HFFc6 (cell line): ENCODE measurements at regions not wholly inside any gene's neighbourhood (a gene's known extent, or its start where the extent isn't known, plus 50 kb on each side); places are given as distances from the start of the nearest gene placed in this dataset.

Source experiments
- DNase-seq: peaks from one replicate; pipeline ENCODE4 v3.0.0-alpha.2; 2018
- H3K27ac Mint-ChIP-seq: 2 replicates; pipeline ENCODE4 v1.8.0; 2020; ENCODE audit warnings: mild to moderate bottlenecking, mixed read lengths
- H3K27me3 Mint-ChIP-seq: 2 replicates; pipeline ENCODE4 v1.8.0; 2021; ENCODE audit warnings: mild to moderate bottlenecking, moderate library complexity, mixed read lengths; ENCODE audit not compliant: insufficient read depth
- H3K36me3 Mint-ChIP-seq: 2 replicates; pipeline ENCODE4 v1.8.0; 2021; ENCODE audit warnings: low read depth, mixed read lengths
- H3K4me1 Mint-ChIP-seq: 2 replicates; pipeline ENCODE4 v1.8.0; 2020; ENCODE audit warnings: low read depth, mixed read lengths
- H3K4me3 Mint-ChIP-seq: 2 replicates; pipeline ENCODE4 v1.8.0; 2020; ENCODE audit warnings: mild to moderate bottlenecking, moderate library complexity, mixed read lengths
- H3K9me3 Mint-ChIP-seq: 2 replicates; pipeline ENCODE4 v1.8.0; 2020; ENCODE audit warnings: mild to moderate bottlenecking, mixed read lengths
- CTCF ChIP-seq: fragments of 200-600 bp; sonication (generic); IDR thresholded peaks from 2 replicates; pipeline ENCODE4 v1.5.0; 2021; ENCODE audit warnings: antibody characterized with exemption, mild to moderate bottlenecking

DNA sequence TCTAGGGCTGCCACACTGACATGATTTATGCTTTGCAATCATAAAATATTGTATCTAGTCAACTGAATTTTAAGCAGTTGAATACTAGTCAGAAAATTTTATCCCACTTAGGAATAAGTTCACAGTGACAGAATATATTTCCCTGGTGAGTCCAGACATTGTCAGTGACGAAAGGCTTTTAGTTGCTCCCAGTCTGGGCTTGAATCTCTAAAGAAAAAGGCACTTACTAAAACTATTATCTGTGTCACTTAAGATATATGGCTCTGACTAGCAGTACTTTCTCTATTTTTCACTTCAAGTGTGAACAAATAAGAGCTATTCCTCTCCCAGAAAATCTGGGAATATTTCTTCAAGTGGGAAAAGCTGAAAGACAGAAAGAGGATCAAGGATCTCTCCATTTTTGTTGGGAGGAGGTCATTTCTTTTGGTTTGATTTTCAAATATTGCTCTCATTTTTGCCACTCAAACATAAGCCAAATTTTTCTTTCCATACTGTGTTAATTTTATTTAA is 1262.3 kb upstream of the USP15 start:
- no peak overlapping the region for H3K4me3 Mint-ChIP-seq
- no peak for TF ChIP-seq CTCF
- no peaks in the 10 kb centered on the region for H3K36me3 Mint-ChIP-seq
- H3K27ac Mint-ChIP-seq, result no peak overlapping the region
- peaks cover 16% of the 10 kb centered on the region for H3K9me3 Mint-ChIP-seq
- no peaks in the 10 kb centered on the region for H3K27me3 Mint-ChIP-seq
- DNase-seq, result no peak
- no peaks in the 10 kb centered on the region for H3K4me1 Mint-ChIP-seq

DNA sequence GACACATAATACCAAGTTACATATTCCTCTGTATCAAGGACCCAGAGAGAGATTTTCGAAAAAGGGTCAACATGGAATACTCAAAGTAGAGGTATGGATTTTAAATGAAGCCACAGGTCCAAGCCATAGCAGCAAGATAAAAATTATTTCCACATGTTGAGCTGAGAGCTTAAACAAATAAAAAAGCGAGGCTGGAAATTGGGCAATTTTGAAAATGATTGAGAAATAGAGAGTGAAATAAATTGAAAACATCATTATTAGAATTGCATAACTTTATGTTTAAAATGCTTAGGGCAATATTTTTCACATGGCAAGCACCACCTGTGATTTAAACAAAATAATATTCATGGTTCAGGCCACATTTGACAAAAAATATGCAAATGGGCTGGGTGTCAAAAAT is 1251.0 kb upstream of the USP15 start:
- DNase-seq, result no peak
- Mint-ChIP-seq H3K9me3 (peaks cover 21% of the 10 kb centered on the region), H3K27ac (no peak overlapping the region), H3K4me1 (no peaks in the 10 kb centered on the region), H3K27me3 (no peaks in the 10 kb centered on the region), H3K4me3 (no peak overlapping the region), H3K36me3 (no peaks in the 10 kb centered on the region)
- TF ChIP-seq CTCF, result no peak

DNA sequence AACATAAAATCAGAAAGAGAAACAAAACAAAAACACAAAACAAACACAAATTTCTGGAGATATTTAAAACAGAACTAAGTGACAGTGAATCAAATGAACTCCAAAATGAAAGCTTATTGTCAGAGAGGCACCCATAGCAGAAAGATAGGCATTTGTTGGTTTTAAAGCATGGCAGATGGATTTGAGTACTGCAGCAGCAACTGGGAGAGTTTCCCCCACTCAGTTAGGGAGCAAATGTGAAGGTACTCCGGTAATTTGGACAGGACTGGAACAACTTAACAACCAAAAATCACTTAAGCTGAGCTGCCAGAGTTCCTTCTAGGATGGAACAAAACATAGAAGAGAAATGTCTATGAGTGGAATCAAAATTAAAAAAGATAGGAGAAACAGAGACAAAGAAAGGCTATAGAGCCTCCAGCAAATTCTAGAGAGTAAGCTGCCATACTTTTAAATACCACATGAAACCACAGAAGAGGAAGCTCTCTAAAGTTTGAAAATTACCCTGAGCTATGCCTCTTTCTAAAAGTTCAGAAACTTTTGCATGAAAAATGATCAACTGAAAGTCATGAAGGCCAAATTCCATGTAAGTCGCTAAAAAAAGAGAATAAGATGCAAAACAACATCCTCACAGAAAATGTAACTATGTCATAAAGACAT is 1248.3 kb upstream of the USP15 start:
- Mint-ChIP-seq H3K4me1 (no peaks in the 10 kb centered on the region), H3K27ac (no peak overlapping the region), H3K27me3 (no peaks in the 10 kb centered on the region), H3K36me3 (no peaks in the 10 kb centered on the region), H3K9me3 (peaks cover 19% of the 10 kb centered on the region), H3K4me3 (no peak overlapping the region)
- TF ChIP-seq CTCF, result no peak
- DNase-seq, result no peak

DNA sequence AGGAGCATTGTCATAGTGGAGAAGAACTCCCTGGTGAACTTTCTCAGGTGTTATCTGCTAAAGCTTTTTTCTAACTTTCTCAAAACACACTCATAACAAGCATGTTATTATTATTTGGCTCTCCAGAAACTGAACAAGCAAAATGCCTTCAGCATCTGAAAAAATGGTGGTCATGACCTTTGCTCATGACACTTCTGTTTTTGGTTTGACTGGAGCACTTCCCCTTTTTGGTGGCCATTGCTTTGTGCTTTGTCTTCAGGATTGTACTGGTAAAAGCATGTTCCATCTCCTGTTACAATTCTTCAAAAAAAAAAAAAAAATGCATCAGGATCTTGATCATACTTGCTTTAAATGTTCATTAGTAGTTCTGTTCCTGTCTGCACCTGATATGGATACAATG is 1241.6 kb upstream of the USP15 start:
- DNase-seq, result no peak
- H3K36me3 Mint-ChIP-seq, result no peaks in the 10 kb centered on the region
- no peaks in the 10 kb centered on the region for H3K4me1 Mint-ChIP-seq
- no peak overlapping the region for H3K27ac Mint-ChIP-seq
- peaks cover 42% of the 10 kb centered on the region for H3K9me3 Mint-ChIP-seq
- no peak for TF ChIP-seq CTCF
- H3K27me3 Mint-ChIP-seq, result no peaks in the 10 kb centered on the region; the same call in 1 of the 2 replicates
- H3K4me3 Mint-ChIP-seq, result no peak overlapping the region

GRCh38 chr12:61023231-61023630 is 1237.0 kb upstream of the USP15 start:
- Mint-ChIP-seq H3K9me3 (peaks cover 68% of the 10 kb centered on the region), H3K36me3 (0 out of 2 replicates have a peak, but pooled peaks cover 10% of the 10 kb centered on the region), H3K27ac (no peak overlapping the region), H3K27me3 (no peaks in the 10 kb centered on the region; the same call in 1 of the 2 replicates), H3K4me3 (no peak overlapping the region), H3K4me1 (no peaks in the 10 kb centered on the region)
- TF ChIP-seq CTCF, result no peak
- DNase-seq, result no peak
